Activated B cell treated with CpG ODN at 0.5 μM for 24 hours (primary cell): ENCODE measurements at regions not wholly inside any gene's neighbourhood (a gene's known extent, or its start where the extent isn't known, plus 50 kb on each side); places are given as distances from the start of the nearest gene placed in this dataset.

Experiments used
- ATAC-seq: fragments of 200-7000 bp; cut with Tn5 transposase; one replicate; pipeline ENCODE4 v1.10.0; 2021; ENCODE audit warnings: low read depth, mild to moderate bottlenecking, moderate library complexity
- CTCF ChIA-PET: fragments of 350-600 bp; sonication (Branson Sonifier 250); formaldehyde crosslinking; loops from one replicate; lab custom pipeline; 2021; ENCODE audit warnings: antibody characterized with exemption; lab: Charles Lee
- POLR2A ChIA-PET: fragments of 350-600 bp; sonication (Branson Sonifier 250); formaldehyde crosslinking; loops from one replicate; lab custom pipeline; 2021; ENCODE audit warnings: antibody characterized with exemption; lab: Charles Lee
- DNase-seq: peaks from one replicate; pipeline ENCODE4 v3.0.0; 2022
- H3K27ac Mint-ChIP-seq: one replicate; pipeline ENCODE4 v1.8.0; 2020; ENCODE audit warnings: mixed read lengths
- H3K27me3 Mint-ChIP-seq: one replicate; pipeline ENCODE4 v1.8.0; 2021; ENCODE audit warnings: mixed read lengths
- H3K36me3 Mint-ChIP-seq: one replicate; pipeline ENCODE4 v1.8.0; 2021; ENCODE audit warnings: low read depth, mixed read lengths
- H3K4me1 Mint-ChIP-seq: one replicate; pipeline ENCODE4 v1.8.0; 2021; ENCODE audit warnings: mixed read lengths
- H3K4me3 Mint-ChIP-seq: one replicate; pipeline ENCODE4 v1.8.0; 2020; ENCODE audit warnings: mild to moderate bottlenecking, mixed read lengths
- H3K9me3 Mint-ChIP-seq: one replicate; pipeline ENCODE4 v1.8.0; 2020; ENCODE audit warnings: mixed read lengths
- intact Hi-C: fragments of 100-400 bp; cut with micrococcal nuclease; formaldehyde crosslinking; loops from one replicate; pipeline ENCODE4 v1.15.1; 2024
- TF ChIP-seq, protein P1 (sequence below): fragments of 200-600 bp; IDR thresholded peaks from one replicate; pipeline ENCODE4 v1.8.0; 2022; ENCODE audit warnings: antibody characterized with exemption, mild to moderate bottlenecking

DNA sequence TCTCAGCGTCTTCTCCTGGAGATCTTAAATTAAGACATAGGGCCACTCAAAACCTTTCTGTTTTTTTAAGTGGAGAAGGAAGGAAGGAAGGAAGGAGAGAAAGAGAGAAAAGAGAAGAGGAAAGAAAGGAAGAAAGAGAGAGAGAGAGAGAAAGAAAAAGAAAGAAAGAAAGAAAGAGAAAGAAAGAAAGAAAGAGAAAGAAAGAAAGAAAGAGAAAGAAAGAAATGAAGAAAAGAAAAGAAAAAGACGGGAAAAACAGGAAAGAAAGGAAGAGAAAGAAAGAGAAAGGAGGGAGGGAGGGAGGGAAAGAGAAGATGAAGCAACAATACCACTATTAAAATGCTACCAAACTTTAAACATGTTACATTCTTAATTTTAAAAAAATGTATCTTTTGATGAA, 336.5 kb upstream of the ARID1B start:
- CTCF ChIA-PET = no interaction called here

DNA sequence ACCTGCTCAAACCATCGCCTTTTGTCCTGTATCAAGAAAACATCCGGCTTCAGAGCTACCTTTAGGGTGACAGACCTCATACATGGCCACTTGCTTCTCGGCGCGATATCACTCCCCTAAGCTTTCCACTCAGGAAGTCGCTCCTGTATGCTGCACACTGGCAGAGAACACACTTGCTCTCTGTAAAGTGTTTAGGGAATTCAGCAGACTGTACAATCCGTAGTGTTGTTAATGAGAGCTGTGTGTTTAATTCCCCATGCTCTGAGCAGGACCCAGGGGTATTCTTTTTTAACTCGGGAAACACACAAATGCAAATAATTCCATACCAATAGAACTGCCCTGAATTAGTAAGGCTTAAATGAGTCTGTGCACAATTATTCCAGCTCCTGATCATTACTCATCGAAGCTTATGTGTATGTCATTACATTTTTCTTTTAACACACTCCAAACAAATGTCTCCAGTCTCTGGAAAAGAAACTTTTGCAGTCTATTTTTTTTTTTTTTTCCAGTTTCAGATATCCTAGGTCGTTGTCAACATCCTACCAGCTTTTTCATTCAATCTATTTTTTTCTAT, 338.7 kb upstream of the ARID1B start:
- H3K27me3 Mint-ChIP-seq = peaks cover 3% of the 10 kb centered on the region
- no peak for DNase-seq
- peaks cover 6% of the 10 kb centered on the region for H3K9me3 Mint-ChIP-seq
- ChIA-PET CTCF (interaction anchor here (0.6 kb wide), 1 partner anchor 149 kb away, joined by 3 read pairs; no protein-coding TSS in a partner anchor), POLR2A (interaction anchor here (0.6 kb wide), 1 partner anchor 275 kb away, joined by 4 read pairs; no protein-coding TSS in a partner anchor)
- TF ChIP-seq, protein P1, sequence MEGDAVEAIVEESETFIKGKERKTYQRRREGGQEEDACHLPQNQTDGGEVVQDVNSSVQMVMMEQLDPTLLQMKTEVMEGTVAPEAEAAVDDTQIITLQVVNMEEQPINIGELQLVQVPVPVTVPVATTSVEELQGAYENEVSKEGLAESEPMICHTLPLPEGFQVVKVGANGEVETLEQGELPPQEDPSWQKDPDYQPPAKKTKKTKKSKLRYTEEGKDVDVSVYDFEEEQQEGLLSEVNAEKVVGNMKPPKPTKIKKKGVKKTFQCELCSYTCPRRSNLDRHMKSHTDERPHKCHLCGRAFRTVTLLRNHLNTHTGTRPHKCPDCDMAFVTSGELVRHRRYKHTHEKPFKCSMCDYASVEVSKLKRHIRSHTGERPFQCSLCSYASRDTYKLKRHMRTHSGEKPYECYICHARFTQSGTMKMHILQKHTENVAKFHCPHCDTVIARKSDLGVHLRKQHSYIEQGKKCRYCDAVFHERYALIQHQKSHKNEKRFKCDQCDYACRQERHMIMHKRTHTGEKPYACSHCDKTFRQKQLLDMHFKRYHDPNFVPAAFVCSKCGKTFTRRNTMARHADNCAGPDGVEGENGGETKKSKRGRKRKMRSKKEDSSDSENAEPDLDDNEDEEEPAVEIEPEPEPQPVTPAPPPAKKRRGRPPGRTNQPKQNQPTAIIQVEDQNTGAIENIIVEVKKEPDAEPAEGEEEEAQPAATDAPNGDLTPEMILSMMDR = no peak
- no peaks in the 10 kb centered on the region for H3K36me3 Mint-ChIP-seq
- no peak for ATAC-seq
- H3K4me3 Mint-ChIP-seq = no peak overlapping the region
- H3K4me1 Mint-ChIP-seq = no peaks in the 10 kb centered on the region
- H3K27ac Mint-ChIP-seq = no peak overlapping the region
- intact Hi-C loops = no loop called here

More for the DNA sequence above, 336.5 kb upstream of the ARID1B start:
- POLR2A ChIA-PET = no interaction called here
- no peaks in the 10 kb centered on the region for H3K36me3 Mint-ChIP-seq
- no peak overlapping the region for H3K27ac Mint-ChIP-seq
- H3K4me3 Mint-ChIP-seq = no peak overlapping the region
- intact Hi-C loops = no loop called here
- TF ChIP-seq, protein P1 = no peak
- no peaks in the 10 kb centered on the region for H3K9me3 Mint-ChIP-seq
- H3K4me1 Mint-ChIP-seq = no peaks in the 10 kb centered on the region
- H3K27me3 Mint-ChIP-seq = peaks cover 3% of the 10 kb centered on the region
- ATAC-seq (no peak), DNase-seq (no peak)

DNA sequence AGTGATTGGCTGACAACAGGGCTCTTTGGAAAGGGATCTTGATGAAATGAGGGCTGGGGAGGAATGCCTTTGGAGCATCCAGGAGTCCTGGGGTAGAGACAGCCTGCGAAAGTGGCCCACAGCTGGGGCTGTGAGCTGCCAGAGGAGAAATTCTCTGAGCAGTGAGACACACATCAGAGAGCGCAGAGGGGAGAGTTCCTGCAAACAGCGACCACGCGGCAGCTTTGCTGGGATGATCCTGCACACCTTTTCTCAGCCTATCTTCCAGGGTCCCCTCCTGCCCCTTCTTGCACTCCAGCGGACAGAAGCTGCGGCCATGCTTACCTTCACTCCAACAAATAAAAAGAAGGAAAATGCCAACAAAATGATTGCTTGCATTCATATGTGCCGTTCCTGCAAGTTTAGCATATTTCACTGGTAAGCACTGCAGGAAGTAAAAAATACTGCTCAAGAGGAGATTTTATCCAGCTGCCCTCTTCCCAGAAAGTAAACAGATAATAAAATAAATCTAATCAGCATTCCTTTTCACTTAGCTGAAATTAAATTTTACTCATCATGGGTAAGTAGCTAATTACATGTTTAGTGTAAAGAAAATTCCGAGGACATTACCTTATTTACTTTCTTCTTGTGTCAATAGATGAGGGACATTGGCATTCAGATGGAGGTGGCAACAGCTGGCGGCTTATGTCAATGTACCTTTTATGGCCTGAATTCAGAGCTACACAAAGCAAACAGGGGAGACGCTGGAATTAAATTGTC, 339.9 kb upstream of the ARID1B start:
- ChIA-PET POLR2A (no interaction called here), CTCF (no interaction called here)
- Mint-ChIP-seq H3K9me3 (peaks cover 6% of the 10 kb centered on the region), H3K36me3 (no peaks in the 10 kb centered on the region), H3K27me3 (peaks cover 3% of the 10 kb centered on the region), H3K27ac (no peak overlapping the region), H3K4me3 (no peak overlapping the region), H3K4me1 (no peaks in the 10 kb centered on the region)
- TF ChIP-seq, protein P1 = no peak
- intact Hi-C loops = no loop called here
- DNase-seq (no peak), ATAC-seq (no peak)

DNA sequence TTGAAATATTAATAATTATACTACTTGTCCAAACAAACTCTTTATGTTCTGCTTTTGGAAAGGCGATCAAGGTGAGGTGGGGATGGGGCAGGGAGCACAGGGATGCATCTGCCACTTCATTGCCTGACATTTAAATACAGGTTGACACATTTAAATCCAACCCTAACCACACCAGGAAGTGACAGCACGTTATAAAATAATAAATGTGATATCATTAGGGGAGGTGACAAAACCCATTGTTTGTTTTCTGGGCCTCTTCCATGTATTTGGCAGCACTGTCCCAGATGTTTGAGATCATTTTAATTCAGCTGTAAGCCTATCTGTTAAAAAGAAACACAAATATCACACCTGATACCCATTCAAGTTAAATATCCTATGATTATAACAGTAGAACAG, 342.4 kb upstream of the ARID1B start:
- Mint-ChIP-seq H3K27me3 (peaks cover 3% of the 10 kb centered on the region), H3K9me3 (peaks cover 6% of the 10 kb centered on the region), H3K4me1 (peaks cover 2% of the 10 kb centered on the region), H3K4me3 (no peak overlapping the region), H3K27ac (no peak overlapping the region), H3K36me3 (no peaks in the 10 kb centered on the region)
- no peak for ATAC-seq
- intact Hi-C loops = no loop called here
- DNase-seq = no peak
- ChIA-PET CTCF (no interaction called here), POLR2A (no interaction called here)
- TF ChIP-seq, protein P1 = no peak

DNA sequence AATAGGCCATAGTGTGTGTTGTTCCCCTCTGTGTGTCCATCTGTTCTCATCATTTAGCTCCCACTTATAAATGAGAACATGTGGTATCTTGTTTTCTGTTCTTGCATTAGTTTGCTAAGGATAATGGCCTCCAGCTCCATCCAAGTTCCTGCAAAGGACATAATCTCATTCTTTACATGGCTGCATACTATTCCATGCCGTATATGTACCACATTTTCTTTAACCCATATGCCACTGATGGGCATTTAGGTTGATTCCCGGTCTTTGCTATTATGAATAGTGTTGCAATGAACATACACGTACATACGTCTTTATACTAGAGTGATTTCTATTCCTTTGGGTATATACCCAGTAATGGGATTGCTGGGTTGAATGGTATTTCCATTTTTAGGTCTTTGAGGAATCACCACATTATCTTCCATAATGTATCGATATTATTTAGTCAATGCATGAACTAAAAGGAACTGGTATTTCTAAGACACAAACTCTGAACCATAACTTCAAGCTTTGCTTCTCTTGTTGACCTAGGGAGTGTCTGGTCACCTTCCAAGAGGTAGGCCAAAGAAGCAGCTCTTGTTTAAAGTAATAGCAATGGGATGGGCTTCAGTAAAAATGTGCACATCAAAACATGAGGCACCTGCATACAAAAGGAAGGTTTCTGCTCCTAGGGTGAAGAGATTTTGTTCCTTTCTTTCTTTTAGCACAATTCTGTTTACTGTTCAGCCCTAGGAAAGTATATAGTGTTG, 343.0 kb upstream of the ARID1B start:
- POLR2A ChIA-PET = no interaction called here
- Mint-ChIP-seq H3K9me3 (peaks cover 6% of the 10 kb centered on the region), H3K27me3 (no peaks in the 10 kb centered on the region), H3K27ac (no peak overlapping the region), H3K4me3 (no peak overlapping the region), H3K36me3 (no peaks in the 10 kb centered on the region), H3K4me1 (peaks cover 2% of the 10 kb centered on the region)
- no peak for ATAC-seq
- no peak for DNase-seq
- intact Hi-C loops = no loop called here
- TF ChIP-seq, protein P1 = no peak
- CTCF ChIA-PET = no interaction called here
